CD4-positive, alpha-beta T cell (primary cell): ENCODE measurements at regions not wholly inside any gene's neighbourhood (a gene's known extent, or its start where the extent isn't known, plus 50 kb on each side); places are given as distances from the start of the nearest gene placed in this dataset.

Experiments
- ATAC-seq: fragments of 200-7000 bp; cut with Tn5 transposase; one replicate; pipeline ENCODE4 v1.10.0; 2022; ENCODE audit warnings: mild to moderate bottlenecking; ENCODE audit not compliant: poor library complexity
- CTCF ChIA-PET: fragments of 350-600 bp; sonication (Branson Sonifier 250); formaldehyde crosslinking; loops from one replicate; lab custom pipeline; 2021; ENCODE audit warnings: antibody characterized with exemption, inconsistent platforms; lab: Charles Lee
- POLR2A ChIA-PET: fragments of 350-600 bp; sonication (Branson Sonifier 250); formaldehyde crosslinking; loops from one replicate; lab custom pipeline; 2021; ENCODE audit warnings: antibody characterized with exemption, inconsistent platforms; lab: Charles Lee
- DNase-seq, 14 experiments: peaks; one replicate each; pipeline ENCODE4 v3.0.0-alpha.2; 2013 to 2020; ENCODE audit warnings: mixed read lengths in 2 of 14
- H3K27ac ChIP-seq, 2 donors: one replicate each; pipeline versions ENCODE4 v1.5.1 to v1.7.0; 2013; ENCODE audit warnings: low read length in 2 of 2, low read depth in 1 of 2, mild to moderate bottlenecking in 1 of 2
- H3K27me3 ChIP-seq, 2 experiments: 1 replicate in 1 of 2; 2 replicates in 1 of 2; pipeline versions ENCODE4 v1.6.1 to v1.7.0; 2013; ENCODE audit warnings: low read length in 2 of 2, control low read depth in 1 of 2, mild to moderate bottlenecking in 1 of 2, moderate library complexity in 1 of 2; ENCODE audit not compliant: insufficient read depth in 2 of 2, control insufficient read depth in 1 of 2
- H3K36me3 ChIP-seq: one replicate; pipeline ENCODE4 v1.6.1; 2013; ENCODE audit warnings: low read length, control low read depth; ENCODE audit not compliant: insufficient read depth
- H3K4me1 ChIP-seq: one replicate; pipeline ENCODE4 v1.6.1; 2013; ENCODE audit warnings: low read length, control low read depth; ENCODE audit not compliant: insufficient read depth
- H3K4me3 ChIP-seq: one replicate; pipeline ENCODE4 v1.5.1; 2013; ENCODE audit warnings: mild to moderate bottlenecking, low read length, moderate library complexity
- H3K9me3 ChIP-seq, 2 experiments: 1 replicate in 1 of 2; 2 replicates in 1 of 2; pipeline versions ENCODE4 v1.6.1 to v1.7.0; 2013; ENCODE audit warnings: low read length in 2 of 2, mild to moderate bottlenecking in 2 of 2, control low read depth in 1 of 2, moderate library complexity in 1 of 2; ENCODE audit not compliant: control insufficient read depth in 1 of 2, insufficient read depth in 1 of 2
- H3K27ac Mint-ChIP-seq: one replicate; pipeline ENCODE4 v1.8.0; 2020; ENCODE audit warnings: mixed read lengths
- H3K27me3 Mint-ChIP-seq: one replicate; pipeline ENCODE4 v1.8.0; 2021; ENCODE audit warnings: mixed read lengths
- H3K36me3 Mint-ChIP-seq: one replicate; pipeline ENCODE4 v1.8.0; 2021; ENCODE audit warnings: low read depth, mixed read lengths
- H3K4me1 Mint-ChIP-seq: one replicate; pipeline ENCODE4 v1.8.0; 2021; ENCODE audit warnings: low read depth, mixed read lengths
- H3K4me3 Mint-ChIP-seq: one replicate; pipeline ENCODE4 v1.8.0; 2020; ENCODE audit warnings: mild to moderate bottlenecking, mixed read lengths
- H3K9me3 Mint-ChIP-seq: one replicate; pipeline ENCODE4 v1.8.0; 2020; ENCODE audit warnings: mixed read lengths
- intact Hi-C, 2 experiments: fragments of 100-400 bp; cut with DNase I in 1 of 2; cut with micrococcal nuclease in 1 of 2; formaldehyde crosslinking; loops; one replicate each; pipeline versions ENCODE4 v1.15.1 to v1.9.0; 2023 to 2025; cut with DNase I, micrococcal nuclease
- TF ChIP-seq, protein P1 (sequence below): fragments of 200-600 bp; IDR thresholded peaks from one replicate; pipeline ENCODE4 v1.8.0; 2022; ENCODE audit warnings: antibody characterized with exemption, mild to moderate bottlenecking

DNA sequence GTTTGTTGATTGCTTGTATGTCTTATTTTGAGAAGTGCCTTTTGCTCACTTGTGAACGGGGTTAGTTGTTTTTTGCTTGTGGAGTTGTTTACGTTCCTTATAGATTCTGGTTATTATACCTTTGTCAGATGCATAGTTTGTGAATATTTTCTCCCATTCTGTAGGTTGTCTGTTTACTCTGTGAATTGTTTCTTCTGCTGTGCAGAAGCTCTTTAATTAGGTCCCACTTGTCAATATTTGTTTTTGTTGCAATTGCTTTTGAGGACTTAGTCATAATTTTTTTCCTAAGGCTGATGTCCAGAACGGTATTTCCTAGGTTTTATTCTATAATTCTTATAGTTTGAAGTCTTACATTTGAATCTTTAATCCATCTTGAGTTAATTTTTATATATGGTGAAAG lies 285.3 kb upstream of the GADL1 start:
- H3K36me3 Mint-ChIP-seq, result no peaks in the 10 kb centered on the region
- ChIA-PET POLR2A (no interaction called here), CTCF (no interaction called here)
- no peak overlapping the region for H3K27ac Mint-ChIP-seq
- intact Hi-C loops, result no loop called here
- H3K36me3 ChIP-seq, result no peaks in the 10 kb centered on the region
- H3K27ac ChIP-seq, result no peak overlapping the region
- ATAC-seq (no peak), DNase-seq (no peak)
- peaks cover 2% of the 10 kb centered on the region for H3K4me1 ChIP-seq
- H3K4me3 Mint-ChIP-seq, result no peak overlapping the region
- TF ChIP-seq, protein P1, sequence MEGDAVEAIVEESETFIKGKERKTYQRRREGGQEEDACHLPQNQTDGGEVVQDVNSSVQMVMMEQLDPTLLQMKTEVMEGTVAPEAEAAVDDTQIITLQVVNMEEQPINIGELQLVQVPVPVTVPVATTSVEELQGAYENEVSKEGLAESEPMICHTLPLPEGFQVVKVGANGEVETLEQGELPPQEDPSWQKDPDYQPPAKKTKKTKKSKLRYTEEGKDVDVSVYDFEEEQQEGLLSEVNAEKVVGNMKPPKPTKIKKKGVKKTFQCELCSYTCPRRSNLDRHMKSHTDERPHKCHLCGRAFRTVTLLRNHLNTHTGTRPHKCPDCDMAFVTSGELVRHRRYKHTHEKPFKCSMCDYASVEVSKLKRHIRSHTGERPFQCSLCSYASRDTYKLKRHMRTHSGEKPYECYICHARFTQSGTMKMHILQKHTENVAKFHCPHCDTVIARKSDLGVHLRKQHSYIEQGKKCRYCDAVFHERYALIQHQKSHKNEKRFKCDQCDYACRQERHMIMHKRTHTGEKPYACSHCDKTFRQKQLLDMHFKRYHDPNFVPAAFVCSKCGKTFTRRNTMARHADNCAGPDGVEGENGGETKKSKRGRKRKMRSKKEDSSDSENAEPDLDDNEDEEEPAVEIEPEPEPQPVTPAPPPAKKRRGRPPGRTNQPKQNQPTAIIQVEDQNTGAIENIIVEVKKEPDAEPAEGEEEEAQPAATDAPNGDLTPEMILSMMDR, result no peak
- H3K27me3 ChIP-seq, result no peaks in the 10 kb centered on the region
- no peaks in the 10 kb centered on the region for H3K9me3 Mint-ChIP-seq
- no peak overlapping the region for H3K4me3 ChIP-seq
- H3K9me3 ChIP-seq, result peaks cover 0 to 10% of the 10 kb centered on the region in 2 experiments
- H3K4me1 Mint-ChIP-seq, result peaks cover 10% of the 10 kb centered on the region
- no peaks in the 10 kb centered on the region for H3K27me3 Mint-ChIP-seq

DNA sequence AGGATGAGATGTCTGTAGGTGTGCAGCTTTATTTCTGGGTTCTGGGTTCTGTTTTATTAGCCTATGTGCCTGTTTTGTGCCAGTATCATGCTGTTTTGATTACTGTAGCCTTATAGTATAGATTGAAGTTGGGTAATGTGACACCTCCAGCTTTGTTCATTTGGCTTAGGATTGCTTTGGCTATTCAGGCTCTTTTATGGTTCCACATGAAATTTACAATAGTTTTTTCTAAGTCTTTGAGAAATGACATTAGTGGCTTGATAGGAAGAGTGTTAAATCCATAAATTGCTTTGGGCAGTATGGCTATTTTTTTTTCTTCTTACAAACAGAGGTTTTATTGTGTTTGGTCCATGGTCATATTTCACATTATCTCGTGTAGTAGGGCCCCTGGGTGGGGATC lies 285.8 kb upstream of the GADL1 start:
- TF ChIP-seq, protein P1, result no peak
- H3K9me3 ChIP-seq, result peaks cover 0 to 10% of the 10 kb centered on the region in 2 experiments
- no peaks in the 10 kb centered on the region for H3K27me3 ChIP-seq
- ATAC-seq (no peak), DNase-seq (no peak)
- intact Hi-C loops, result no loop called here
- Mint-ChIP-seq H3K27me3 (no peaks in the 10 kb centered on the region), H3K4me1 (peaks cover 10% of the 10 kb centered on the region), H3K4me3 (no peak overlapping the region), H3K27ac (no peak overlapping the region), H3K36me3 (no peaks in the 10 kb centered on the region), H3K9me3 (no peaks in the 10 kb centered on the region)
- H3K4me3 ChIP-seq, result no peak overlapping the region
- ChIA-PET POLR2A (no interaction called here), CTCF (no interaction called here)
- H3K27ac ChIP-seq, result no peak overlapping the region
- peaks cover 2% of the 10 kb centered on the region for H3K4me1 ChIP-seq
- H3K36me3 ChIP-seq, result no peaks in the 10 kb centered on the region

DNA sequence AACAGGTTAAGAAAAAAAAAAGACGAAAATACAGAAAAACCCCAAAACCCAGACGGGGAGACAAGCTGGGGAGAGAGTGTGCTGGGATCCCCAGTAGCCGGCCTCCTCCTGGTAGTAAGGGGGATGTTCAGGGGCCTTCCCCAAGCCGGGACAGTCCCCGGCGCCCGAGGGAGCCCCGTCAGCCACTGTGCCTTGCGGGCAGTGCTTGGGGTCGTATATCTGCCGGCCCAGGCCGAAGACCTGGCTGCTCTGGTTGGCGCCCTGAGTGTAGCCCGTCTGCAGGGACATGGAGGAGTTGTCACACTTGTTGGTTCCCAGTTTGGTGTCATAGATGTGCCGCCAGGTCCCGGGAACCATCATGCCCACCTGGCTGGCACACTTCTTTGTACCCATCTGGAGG lies 287.2 kb upstream of the GADL1 start:
- Histone ChIP-seq H3K27ac (no peak overlapping the region), H3K4me1 (peaks cover 5% of the 10 kb centered on the region), H3K9me3 (peaks cover 0 to 10% of the 10 kb centered on the region in 2 experiments), H3K4me3 (no peak overlapping the region), H3K27me3 (no peaks in the 10 kb centered on the region), H3K36me3 (no peaks in the 10 kb centered on the region)
- Mint-ChIP-seq H3K4me1 (peaks cover 13% of the 10 kb centered on the region), H3K9me3 (no peaks in the 10 kb centered on the region), H3K27ac (no peak overlapping the region), H3K4me3 (no peak overlapping the region), H3K27me3 (no peaks in the 10 kb centered on the region), H3K36me3 (no peaks in the 10 kb centered on the region)
- TF ChIP-seq, protein P1, result no peak
- no peak for ATAC-seq
- DNase-seq, result no peak
- POLR2A ChIA-PET, result no interaction called here
- intact Hi-C loops, result no loop called here
- CTCF ChIA-PET, result no interaction called here
